ENCODE measurements at regions not wholly inside any gene's neighbourhood (a gene's known extent, or its start where the extent isn't known, plus 50 kb on each side); places are given as distances from the start of the nearest gene placed in this dataset.

- TF ChIP-seq POLR2A (IDR thresholded peaks at IDR 0.05) (no peak), POLR2AphosphoS5 (IDR thresholded peaks at IDR 0.05; ENCODE audit: insufficient read depth in 1 of 2, low read depth in 1 of 2) (no peak)
Measured at GRCh38 chr14:89624500-89625156, 207.6 kb upstream of the FOXN3 start.

Measured in vagina (tissue), 2 donors.